Epithelial cell of prostate (primary cell): ENCODE measurements at regions not wholly inside any gene's neighbourhood (a gene's known extent, or its start where the extent isn't known, plus 50 kb on each side); places are given as distances from the start of the nearest gene placed in this dataset.
"Not testable (repeated sequence)": the region's sequence is repeated elsewhere in the genome, so short reads cannot be mapped to it uniquely, and the experiment has no call there.

Experiments
- DNase-seq: peaks from one replicate; pipeline ENCODE4 v3.0.0-alpha.2; 2011; ENCODE audit warnings: low read depth, low spot score
- H3K27ac ChIP-seq: fragments of 450-650 bp; 2 replicates; pipeline ENCODE4 v1.5.1; 2017; ENCODE audit warnings: mild to moderate bottlenecking

DNA sequence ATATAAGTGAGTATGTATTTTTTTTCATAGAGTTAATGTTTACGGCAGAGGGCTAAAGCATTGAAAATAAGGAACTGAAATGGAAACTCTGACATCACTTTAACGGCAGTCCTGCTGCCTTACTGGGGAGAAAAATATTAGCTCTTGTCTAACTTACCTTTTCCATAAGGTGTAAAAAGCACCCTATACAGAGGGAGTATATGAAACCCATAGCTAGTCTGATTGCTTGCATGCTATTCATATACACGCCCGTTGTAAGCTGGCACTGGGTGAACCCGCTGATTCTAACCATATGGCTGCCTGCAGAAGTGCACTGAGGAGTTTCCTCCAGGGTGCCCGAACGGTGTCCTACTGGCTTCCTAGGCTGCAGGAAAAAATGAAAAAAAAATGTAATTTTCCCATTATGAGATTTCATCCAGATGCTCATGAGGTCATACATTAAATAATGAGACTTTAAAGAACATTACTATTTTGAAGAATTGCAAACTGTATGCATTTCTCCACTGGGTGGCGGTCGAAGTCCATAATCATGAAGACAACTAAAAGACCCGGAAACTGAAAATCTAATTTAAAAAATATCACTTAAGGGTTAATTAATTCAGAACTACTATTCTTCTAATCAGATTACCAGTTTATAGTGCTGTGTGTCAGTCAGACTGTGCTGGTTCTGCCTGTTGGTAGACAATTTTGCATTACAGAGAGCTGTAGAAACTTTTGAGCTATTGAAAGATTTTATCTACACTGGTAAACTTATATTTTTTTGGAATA lies 144.7 kb downstream of the ALX1 start:
- no peak for DNase-seq
- H3K27ac ChIP-seq, result no peak overlapping the region

- no peak for DNase-seq
- no peak overlapping the region for H3K27ac ChIP-seq
These were observed 145.3 kb downstream of the ALX1 start for GRCh38 chr12:85425349-85425612.

DNA sequence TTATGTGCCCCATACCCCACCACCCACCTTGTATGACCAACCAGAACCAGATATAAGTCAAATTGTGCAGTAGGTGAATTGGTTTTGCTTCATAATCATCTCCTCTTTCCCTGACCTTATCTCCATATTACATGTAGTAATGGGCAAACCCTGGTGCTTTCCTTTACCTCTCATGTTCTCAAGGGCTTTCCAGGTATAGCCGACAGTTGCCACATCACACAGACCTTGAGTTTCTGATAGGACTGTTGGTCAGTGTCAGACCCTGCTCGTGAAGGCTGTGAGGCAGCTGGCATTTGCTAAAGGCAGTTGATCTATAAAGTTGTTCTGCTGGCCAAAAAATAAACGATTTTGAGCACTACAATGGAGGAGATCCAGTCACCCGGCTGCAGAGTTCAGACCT lies 145.9 kb downstream of the ALX1 start:
- no peak overlapping the region for H3K27ac ChIP-seq
- no peak for DNase-seq

GRCh38 chr12:85433148-85433547 lies 153.1 kb downstream of the ALX1 start:
- H3K27ac ChIP-seq, DNase-seq: not testable (repeated sequence)

- DNase-seq, result no peak
- no peak overlapping the region for H3K27ac ChIP-seq
These were observed 160.3 kb downstream of the ALX1 start for GRCh38 chr12:85440271-85440670.

DNA sequence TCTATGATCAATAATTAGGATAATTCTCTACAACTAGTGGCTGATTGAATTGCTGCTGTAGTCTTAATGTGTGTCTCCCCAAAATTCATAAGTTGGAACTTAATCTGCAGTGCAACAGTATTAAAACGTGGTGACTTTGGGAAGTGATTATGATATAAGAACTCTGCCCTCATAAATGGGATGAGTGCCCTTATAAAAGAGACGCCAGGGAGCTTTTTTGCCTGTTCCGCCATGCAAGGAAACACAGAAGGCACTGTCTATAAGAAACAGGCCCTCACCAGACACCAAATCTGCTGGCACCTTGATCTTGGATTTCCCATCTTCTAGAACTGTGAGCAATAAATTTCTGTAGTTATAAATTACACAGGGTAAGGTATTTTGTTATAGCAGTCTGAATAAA lies 161.0 kb downstream of the ALX1 start:
- no peak overlapping the region for H3K27ac ChIP-seq
- no peak for DNase-seq

DNA sequence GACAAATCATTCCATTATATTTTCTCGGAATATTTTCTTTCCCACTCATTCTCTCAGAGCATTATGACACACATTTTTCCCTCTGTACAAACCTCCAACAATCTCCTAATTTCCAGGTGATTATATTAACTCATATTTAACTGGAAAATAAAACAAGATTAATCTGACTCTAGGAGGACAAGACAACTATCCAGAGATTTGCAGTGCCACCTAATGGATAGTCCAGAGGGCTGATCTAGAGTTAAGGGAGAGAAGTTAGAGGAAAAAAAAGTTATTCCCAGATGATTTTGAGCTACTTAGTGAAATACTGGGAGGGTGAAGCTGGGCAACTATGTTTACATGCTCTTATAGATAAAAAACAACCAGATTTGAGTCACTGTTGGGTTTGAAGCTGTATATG lies 161.7 kb downstream of the ALX1 start:
- H3K27ac ChIP-seq, result no peak overlapping the region
- no peak for DNase-seq

GRCh38 chr12:85445060-85445938 lies 165.3 kb downstream of the ALX1 start:
- DNase-seq, result no peak
- H3K27ac ChIP-seq, result no peak overlapping the region

GRCh38 chr12:85448031-85448430 lies 168.0 kb downstream of the ALX1 start:
- DNase-seq, result no peak
- no peak overlapping the region for H3K27ac ChIP-seq

GRCh38 chr12:85448548-85449139 lies 168.6 kb downstream of the ALX1 start:
- DNase-seq, result no peak
- H3K27ac ChIP-seq, result no peak overlapping the region

DNA sequence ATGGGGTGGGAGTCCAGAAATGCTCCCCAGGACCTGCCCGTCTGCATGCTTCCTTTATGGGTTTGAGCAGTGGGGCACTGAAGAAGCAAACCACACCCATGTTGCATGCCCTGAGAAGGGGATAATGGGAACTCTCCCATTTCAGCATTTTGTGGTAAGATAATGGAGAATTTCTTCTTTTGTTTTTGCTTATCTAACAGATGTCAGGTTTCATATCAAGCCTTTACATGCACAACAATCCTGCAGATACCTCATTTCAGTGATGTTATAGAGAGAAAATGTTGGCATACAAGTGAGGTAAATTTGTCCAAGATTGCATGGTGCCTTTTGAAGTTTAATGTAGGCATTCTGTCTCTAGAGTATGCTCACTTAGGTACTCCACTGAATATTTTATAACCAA lies 177.0 kb downstream of the ALX1 start:
- H3K27ac ChIP-seq, result no peak overlapping the region
- DNase-seq, result no peak

GRCh38 chr12:85461127-85461526 lies 181.1 kb downstream of the ALX1 start:
- peak; percentile 24 for DNase-seq
- H3K27ac ChIP-seq, result no peak overlapping the region

DNA sequence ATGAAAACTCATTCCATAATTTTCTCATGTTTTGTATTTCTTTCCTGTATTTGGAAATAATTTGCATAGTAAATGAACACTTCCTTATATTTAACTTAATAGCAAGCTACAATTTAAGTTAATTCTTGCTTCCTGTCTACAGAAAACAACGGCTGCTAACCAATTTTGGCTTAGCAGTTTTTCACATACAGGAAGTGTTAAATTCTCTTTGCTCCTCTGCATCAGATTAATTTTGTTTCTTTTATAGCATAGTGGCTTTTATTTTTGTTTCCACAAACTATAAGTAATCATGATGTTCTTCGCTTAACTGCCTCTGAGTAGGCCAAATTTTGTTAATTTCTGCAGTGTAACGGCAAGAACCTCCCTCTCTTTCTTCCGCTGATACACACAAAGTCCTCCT lies 182.9 kb downstream of the ALX1 start:
- DNase-seq, result no peak
- H3K27ac ChIP-seq, result no peak overlapping the region

GRCh38 chr12:85466890-85467289 lies 186.9 kb downstream of the ALX1 start:
- DNase-seq, result no peak
- no peak overlapping the region for H3K27ac ChIP-seq

- H3K27ac ChIP-seq, result peak overlapping the region; percentile 77
- peak; percentile 31 for DNase-seq
These were observed 188.5 kb downstream of the ALX1 start for GRCh38 chr12:85468356-85469157.

DNA sequence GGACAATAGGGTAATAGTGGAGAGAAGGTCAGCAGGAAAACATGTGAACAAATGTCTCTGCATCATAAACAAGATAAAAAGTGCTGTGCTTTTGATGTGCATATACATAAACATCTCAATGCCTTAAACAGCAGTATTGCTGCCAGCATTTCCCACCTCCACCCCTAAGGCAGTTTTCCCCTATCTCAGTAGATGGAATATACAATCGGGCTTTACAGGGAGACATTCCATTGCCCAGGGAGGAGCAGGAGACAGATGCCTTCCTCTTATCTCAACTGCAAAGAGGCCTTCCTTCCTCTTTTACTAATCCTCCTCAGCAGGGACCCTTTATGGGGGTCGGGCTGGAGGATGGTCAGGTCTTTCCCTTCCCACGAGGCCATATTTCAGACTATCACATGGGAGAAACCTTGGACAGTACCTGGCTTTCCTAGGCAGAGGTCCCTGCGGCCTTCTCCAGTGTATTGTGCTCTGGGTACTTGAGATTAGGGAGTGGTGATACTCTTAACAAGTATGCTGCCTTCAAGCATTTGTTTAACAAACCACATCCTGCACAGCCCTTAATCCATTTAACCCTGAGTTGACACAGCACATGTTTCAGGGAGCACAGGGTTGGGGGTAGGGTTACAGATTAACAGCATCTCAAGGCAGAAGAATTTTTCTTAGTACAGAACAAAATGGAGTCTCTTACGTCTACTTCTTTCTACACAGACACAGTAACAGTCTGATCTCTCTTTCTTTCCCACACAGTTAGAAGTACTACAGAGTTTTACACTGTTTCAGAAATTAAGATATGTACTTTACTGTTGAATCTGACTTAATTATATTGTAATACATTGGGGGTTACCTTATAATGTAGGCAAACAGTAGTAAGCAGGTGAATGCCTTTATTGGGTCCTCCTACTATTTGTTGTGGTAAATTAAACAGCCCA lies 189.4 kb downstream of the ALX1 start:
- H3K27ac ChIP-seq, result peak overlapping the region; percentile 77
- peak; percentile 31 for DNase-seq

- not testable (repeated sequence) for DNase-seq, H3K27ac ChIP-seq
These were observed 195.3 kb downstream of the ALX1 start for GRCh38 chr12:85475277-85475676.

DNA sequence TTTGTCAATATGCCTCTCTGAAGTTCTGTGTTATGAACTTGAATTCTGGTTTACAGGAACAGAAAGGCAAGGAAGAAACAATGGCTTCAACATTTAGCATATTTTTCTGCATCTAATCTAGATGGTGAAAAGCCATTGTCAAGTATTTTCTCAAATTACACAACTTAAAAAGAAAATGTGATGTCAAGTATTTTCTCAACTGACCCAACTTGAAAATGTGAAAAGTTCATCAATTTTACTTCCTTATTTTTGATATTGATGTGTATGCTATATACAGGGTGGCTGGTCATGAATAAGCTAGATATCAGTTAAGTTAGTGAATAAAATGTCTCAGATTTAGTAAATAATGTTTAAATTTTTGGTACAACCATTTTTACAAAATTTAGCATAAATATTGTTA lies 196.7 kb downstream of the ALX1 start:
- no peak for DNase-seq
- H3K27ac ChIP-seq, result no peak overlapping the region

- DNase-seq, result no peak
- no peak overlapping the region for H3K27ac ChIP-seq
These were observed 204.4 kb downstream of the ALX1 start for GRCh38 chr12:85484387-85484786.

- no peak overlapping the region for H3K27ac ChIP-seq
- DNase-seq, result no peak
These were observed 209.2 kb downstream of the ALX1 start for GRCh38 chr12:85489194-85489593.
